CD4-positive, CD25-positive, alpha-beta regulatory T cell (primary cell): ENCODE measurements at regions not wholly inside any gene's neighbourhood (a gene's known extent, or its start where the extent isn't known, plus 50 kb on each side); places are given as distances from the start of the nearest gene placed in this dataset.

ENCODE experiments used
- ATAC-seq, 2 donors: fragments of 150-1000 bp; cut with Tn5 transposase; one replicate each; pipeline ENCODE4 v1.10.0; 2021; ENCODE audit warnings: low read depth in 2 of 2, moderate number of reproducible peaks in 2 of 2, moderate library complexity in 1 of 2
- DNase-seq, 3 donors: peaks; one replicate each; pipeline versions ENCODE4 v3.0.0 to v3.0.0-alpha.2; 2012 to 2022; ENCODE audit warnings: mixed read lengths in 1 of 3
- H3K27ac ChIP-seq: one replicate; pipeline ENCODE4 v1.7.0; 2013; ENCODE audit warnings: mild to moderate bottlenecking, low read length; ENCODE audit not compliant: insufficient read depth, poor library complexity, severe bottlenecking
- H3K27me3 ChIP-seq: one replicate; pipeline ENCODE4 v1.7.0; 2013; ENCODE audit warnings: low read length; ENCODE audit not compliant: control insufficient read depth, insufficient read depth
- H3K36me3 ChIP-seq: one replicate; pipeline ENCODE4 v1.7.0; 2013; ENCODE audit warnings: mild to moderate bottlenecking, low read length, moderate library complexity; ENCODE audit not compliant: control insufficient read depth, insufficient read depth
- H3K4me1 ChIP-seq: 2 replicates; pipeline ENCODE4 v1.7.0; 2013; ENCODE audit warnings: mild to moderate bottlenecking, low read length; ENCODE audit not compliant: insufficient read depth, control insufficient read depth, poor library complexity, severe bottlenecking
- H3K4me3 ChIP-seq: one replicate; pipeline ENCODE4 v1.7.0; 2013; ENCODE audit warnings: low read depth, mild to moderate bottlenecking, low read length, moderate library complexity
- H3K9me3 ChIP-seq, 2 experiments: 1 replicate in 1 of 2; 2 replicates in 1 of 2; pipeline ENCODE4 v1.7.0; 2013; ENCODE audit warnings: low read length in 2 of 2, mild to moderate bottlenecking in 1 of 2, moderate library complexity in 1 of 2; ENCODE audit not compliant: control insufficient read depth in 2 of 2
- H3K27ac Mint-ChIP-seq, 3 donors: one replicate each; pipeline ENCODE4 v1.8.0; 2020 to 2022; ENCODE audit warnings: mild to moderate bottlenecking in 3 of 3, mixed read lengths in 3 of 3, moderate library complexity in 2 of 3
- H3K27me3 Mint-ChIP-seq: one replicate; pipeline ENCODE4 v1.8.0; 2022; ENCODE audit warnings: mild to moderate bottlenecking, mixed read lengths
- H3K36me3 Mint-ChIP-seq: one replicate; pipeline ENCODE4 v1.8.0; 2020; ENCODE audit warnings: mixed read lengths
- H3K4me1 Mint-ChIP-seq, 4 donors: one replicate each; pipeline ENCODE4 v1.8.0; 2020 to 2022; ENCODE audit warnings: mixed read lengths in 4 of 4, mild to moderate bottlenecking in 1 of 4
- H3K4me3 Mint-ChIP-seq, 4 donors: one replicate each; pipeline ENCODE4 v1.8.0; 2020 to 2022; ENCODE audit warnings: mild to moderate bottlenecking in 4 of 4, mixed read lengths in 4 of 4, moderate library complexity in 3 of 4
- H3K9me3 Mint-ChIP-seq, 7 donors: one replicate each; pipeline ENCODE4 v1.8.0; 2020 to 2022; ENCODE audit warnings: mixed read lengths in 7 of 7, mild to moderate bottlenecking in 3 of 7, moderate library complexity in 2 of 7

- Histone ChIP-seq H3K9me3 (peaks cover 0 to 8% of the 10 kb centered on the region in 2 experiments), H3K27ac (no peak overlapping the region), H3K4me1 (no peaks in the 10 kb centered on the region), H3K27me3 (no peaks in the 10 kb centered on the region), H3K36me3 (no peaks in the 10 kb centered on the region), H3K4me3 (no peak overlapping the region)
- Mint-ChIP-seq H3K4me3 (no peak overlapping the region), H3K27ac (no peak overlapping the region), H3K9me3 (peaks cover 0 to 22% (median 2%) of the 10 kb centered on the region in 7 donors), H3K4me1 (no peaks in the 10 kb centered on the region), H3K36me3 (no peaks in the 10 kb centered on the region), H3K27me3 (no peaks in the 10 kb centered on the region)
- ATAC-seq, result no peak
- no peak for DNase-seq
Observed at GRCh38 chr3:166171695-166172094, 334.5 kb upstream of the BCHE start.

GRCh38 chr3:166169681-166170080 is 332.5 kb upstream of the BCHE start:
- no peak overlapping the region for H3K27ac ChIP-seq
- Mint-ChIP-seq H3K4me3 (no peak overlapping the region), H3K9me3 (peaks cover 0 to 19% (median 2%) of the 10 kb centered on the region in 7 donors), H3K27me3 (no peaks in the 10 kb centered on the region), H3K27ac (no peak overlapping the region), H3K36me3 (no peaks in the 10 kb centered on the region), H3K4me1 (no peaks in the 10 kb centered on the region)
- H3K4me3 ChIP-seq, result no peak overlapping the region
- ATAC-seq, result no peak
- no peaks in the 10 kb centered on the region for H3K27me3 ChIP-seq
- no peak for DNase-seq
- H3K36me3 ChIP-seq, result no peaks in the 10 kb centered on the region
- H3K4me1 ChIP-seq, result no peaks in the 10 kb centered on the region
- H3K9me3 ChIP-seq, result peaks cover 0 to 8% of the 10 kb centered on the region in 2 experiments

DNA sequence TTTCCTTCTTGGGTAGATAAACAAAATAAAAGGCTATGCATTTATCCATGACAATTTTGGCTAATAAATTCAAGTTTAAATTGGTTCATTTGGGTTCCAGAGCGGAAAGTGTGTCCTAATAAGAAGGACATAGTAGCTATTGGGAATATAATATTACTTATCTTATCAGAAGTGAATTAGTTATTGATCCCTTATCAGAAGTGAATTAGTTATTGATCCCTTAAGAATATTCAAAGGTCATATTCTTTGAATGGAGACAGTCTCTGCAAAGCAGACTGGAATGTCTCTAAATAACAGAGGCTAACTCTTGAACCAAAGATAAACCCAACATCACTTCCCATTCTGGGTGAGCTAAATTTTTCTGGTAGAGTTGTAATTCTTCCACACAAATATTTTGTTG is 290.7 kb upstream of the BCHE start:
- H3K4me3 Mint-ChIP-seq, result no peak overlapping the region
- no peaks in the 10 kb centered on the region for H3K36me3 ChIP-seq
- no peaks in the 10 kb centered on the region for H3K27me3 ChIP-seq
- ATAC-seq (no peak), DNase-seq (no peak)
- no peaks in the 10 kb centered on the region for H3K4me1 ChIP-seq
- H3K27me3 Mint-ChIP-seq, result no peaks in the 10 kb centered on the region
- H3K36me3 Mint-ChIP-seq, result no peaks in the 10 kb centered on the region
- no peaks in the 10 kb centered on the region for H3K4me1 Mint-ChIP-seq
- H3K4me3 ChIP-seq, result no peak overlapping the region
- H3K9me3 Mint-ChIP-seq, result peaks cover 0 to 21% (median 6%) of the 10 kb centered on the region in 7 donors
- no peak overlapping the region for H3K27ac Mint-ChIP-seq
- H3K27ac ChIP-seq, result no peak overlapping the region
- no peaks in the 10 kb centered on the region for H3K9me3 ChIP-seq

DNA sequence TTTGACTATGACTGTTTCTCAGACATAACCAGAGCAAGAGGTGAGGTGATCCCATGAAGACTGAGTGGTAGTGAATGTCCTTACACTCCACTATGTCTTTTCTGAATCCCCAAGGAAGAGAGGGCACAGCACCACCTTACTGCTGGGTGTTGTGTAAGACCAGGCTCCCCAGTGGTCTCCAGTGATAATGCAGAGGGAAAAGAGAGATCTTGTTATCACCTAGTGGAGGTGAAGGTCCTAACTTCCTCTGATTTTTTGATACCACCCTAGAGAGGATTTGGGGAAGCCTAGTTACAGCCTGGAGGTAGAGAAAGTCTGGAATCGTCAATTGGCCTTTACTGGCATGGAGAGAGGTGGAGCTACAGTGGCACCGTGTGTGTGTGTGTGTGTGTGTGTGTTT is 288.0 kb upstream of the BCHE start:
- no peak overlapping the region for H3K4me3 Mint-ChIP-seq
- no peaks in the 10 kb centered on the region for H3K27me3 ChIP-seq
- no peak overlapping the region for H3K27ac ChIP-seq
- H3K36me3 ChIP-seq, result no peaks in the 10 kb centered on the region
- H3K27me3 Mint-ChIP-seq, result no peaks in the 10 kb centered on the region
- no peaks in the 10 kb centered on the region for H3K4me1 ChIP-seq
- peak overlapping the region in 1 of 3 donors; percentile 27 for H3K27ac Mint-ChIP-seq
- ATAC-seq (no peak), DNase-seq (no peak)
- no peaks in the 10 kb centered on the region for H3K36me3 Mint-ChIP-seq
- no peak overlapping the region for H3K4me3 ChIP-seq
- no peaks in the 10 kb centered on the region for H3K4me1 Mint-ChIP-seq
- no peaks in the 10 kb centered on the region for H3K9me3 ChIP-seq
- peaks cover 0 to 12% (median 6%) of the 10 kb centered on the region in 7 donors for H3K9me3 Mint-ChIP-seq

- ATAC-seq (no peak), DNase-seq (no peak)
- Mint-ChIP-seq H3K9me3 (peaks cover 1 to 15% (median 7%) of the 10 kb centered on the region in 7 donors), H3K4me3 (no peak overlapping the region), H3K27me3 (no peaks in the 10 kb centered on the region), H3K4me1 (no peaks in the 10 kb centered on the region), H3K36me3 (no peaks in the 10 kb centered on the region), H3K27ac (no peak overlapping the region)
- Histone ChIP-seq H3K4me1 (no peaks in the 10 kb centered on the region), H3K27ac (no peak overlapping the region), H3K27me3 (no peaks in the 10 kb centered on the region), H3K9me3 (no peaks in the 10 kb centered on the region), H3K4me3 (no peak overlapping the region), H3K36me3 (no peaks in the 10 kb centered on the region)
Observed at GRCh38 chr3:166123576-166123975, 286.4 kb upstream of the BCHE start.

DNA sequence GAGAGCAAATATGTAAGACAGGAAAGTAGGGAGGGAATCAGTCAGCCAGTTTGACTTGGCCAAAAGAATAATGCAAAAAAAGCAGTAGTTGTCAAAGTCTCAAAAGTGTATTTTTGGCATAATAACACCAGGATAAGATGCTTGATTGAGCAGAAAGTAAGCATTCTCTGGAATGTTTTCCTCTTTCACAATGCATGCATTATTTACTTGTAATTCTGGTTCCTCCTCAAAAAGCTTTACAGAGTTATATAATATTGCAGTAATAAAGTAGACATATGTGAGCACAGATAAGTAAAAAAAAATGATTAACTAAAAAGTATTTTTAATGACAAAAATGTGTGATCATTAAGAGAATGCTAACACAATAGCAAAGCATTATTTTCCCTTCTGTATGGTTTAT is 285.9 kb upstream of the BCHE start:
- no peaks in the 10 kb centered on the region for H3K9me3 ChIP-seq
- ATAC-seq (no peak), DNase-seq (no peak)
- no peaks in the 10 kb centered on the region for H3K27me3 Mint-ChIP-seq
- no peaks in the 10 kb centered on the region for H3K4me1 Mint-ChIP-seq
- H3K27me3 ChIP-seq, result no peaks in the 10 kb centered on the region
- no peak overlapping the region for H3K4me3 Mint-ChIP-seq
- no peaks in the 10 kb centered on the region for H3K36me3 Mint-ChIP-seq
- H3K9me3 Mint-ChIP-seq, result peaks cover 1 to 15% (median 7%) of the 10 kb centered on the region in 7 donors
- no peak overlapping the region for H3K4me3 ChIP-seq
- no peak overlapping the region for H3K27ac ChIP-seq
- no peaks in the 10 kb centered on the region for H3K36me3 ChIP-seq
- H3K27ac Mint-ChIP-seq, result no peak overlapping the region
- H3K4me1 ChIP-seq, result no peaks in the 10 kb centered on the region

DNA sequence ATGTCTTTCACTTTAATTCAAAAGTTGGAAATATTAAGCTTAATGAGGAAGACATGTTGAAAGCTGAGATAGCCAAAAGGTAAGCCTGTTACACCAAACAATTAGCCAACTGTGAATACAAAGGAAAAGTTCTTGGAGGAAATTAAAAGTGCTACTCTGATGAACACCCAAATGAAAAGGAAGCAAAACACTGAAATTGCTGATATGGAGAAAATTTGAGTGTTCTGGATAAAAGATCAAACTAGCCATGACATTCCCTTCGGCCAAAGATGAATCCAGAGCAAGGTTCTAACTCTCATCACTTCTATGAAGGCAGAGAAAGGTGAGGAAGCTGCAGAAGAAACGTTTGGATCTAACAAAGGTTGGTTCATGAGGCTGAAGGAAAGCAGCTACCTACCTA is 280.8 kb upstream of the BCHE start:
- Mint-ChIP-seq H3K27me3 (no peaks in the 10 kb centered on the region), H3K9me3 (peaks cover 0 to 20% (median 4%) of the 10 kb centered on the region in 7 donors), H3K4me3 (no peak overlapping the region), H3K27ac (no peak overlapping the region), H3K36me3 (no peaks in the 10 kb centered on the region), H3K4me1 (no peaks in the 10 kb centered on the region)
- H3K9me3 ChIP-seq, result no peaks in the 10 kb centered on the region
- H3K27ac ChIP-seq, result no peak overlapping the region
- ATAC-seq, result no peak
- DNase-seq, result no peak
- H3K4me1 ChIP-seq, result no peaks in the 10 kb centered on the region
- H3K36me3 ChIP-seq, result no peaks in the 10 kb centered on the region
- H3K4me3 ChIP-seq, result no peak overlapping the region
- no peaks in the 10 kb centered on the region for H3K27me3 ChIP-seq

GRCh38 chr3:166114448-166114847 is 277.2 kb upstream of the BCHE start:
- no peak for DNase-seq
- Histone ChIP-seq H3K4me1 (no peaks in the 10 kb centered on the region), H3K9me3 (peaks cover 0 to 3% of the 10 kb centered on the region in 2 experiments), H3K27me3 (no peaks in the 10 kb centered on the region), H3K4me3 (no peak overlapping the region), H3K27ac (no peak overlapping the region), H3K36me3 (no peaks in the 10 kb centered on the region)
- H3K9me3 Mint-ChIP-seq, result peaks cover 0 to 29% (median 4%) of the 10 kb centered on the region in 7 donors
- H3K27ac Mint-ChIP-seq, result no peak overlapping the region
- ATAC-seq, result no peak
- H3K4me3 Mint-ChIP-seq, result no peak overlapping the region
- H3K36me3 Mint-ChIP-seq, result no peaks in the 10 kb centered on the region
- H3K4me1 Mint-ChIP-seq, result no peaks in the 10 kb centered on the region
- H3K27me3 Mint-ChIP-seq, result no peaks in the 10 kb centered on the region
